ENCODE measurements at regions not wholly inside any gene's neighbourhood (a gene's known extent, or its start where the extent isn't known, plus 50 kb on each side); places are given as distances from the start of the nearest gene placed in this dataset.

- no peak overlapping the region for H3K27ac ChIP-seq
- DNase-seq (no peak), ATAC-seq (no peak)
- TF ChIP-seq POLR2A (IDR thresholded peaks at IDR 0.05) (no peak), CTCF (IDR thresholded peaks at IDR 0.05) (no peak)
- H3K27me3 ChIP-seq = peaks cover 0 to 27% (median 0%) of the 10 kb centered on the region in 9 donors
- WGBS, 4 donors = 68 to 82% (median 79%) methylated on average over 7 of the region's 7 CpGs
- H3K36me3 ChIP-seq = no peaks in the 10 kb centered on the region
- no peaks in the 10 kb centered on the region for H3K4me1 ChIP-seq
- no peak overlapping the region for H3K4me3 ChIP-seq
- intact Hi-C loops (cut with DNase I) = no loop called here
- H3K9me3 ChIP-seq = no peaks in the 10 kb centered on the region
These were observed 120.8 kb upstream of the CDCA7L start for GRCh38 chr7:22066522-22066921.

GRCh38 chr7:22064816-22065215 is 119.1 kb upstream of the CDCA7L start:
- Histone ChIP-seq H3K4me1 (no peaks in the 10 kb centered on the region), H3K9me3 (no peaks in the 10 kb centered on the region), H3K27me3 (peaks cover 0 to 27% (median 0%) of the 10 kb centered on the region in 9 donors), H3K27ac (no peak overlapping the region), H3K4me3 (no peak overlapping the region), H3K36me3 (no peaks in the 10 kb centered on the region)
- no peak for TF ChIP-seq CTCF (IDR thresholded peaks at IDR 0.05)
- TF ChIP-seq POLR2A (IDR thresholded peaks at IDR 0.05) = no peak
- WGBS, 4 donors = 71 to 78% (median 76%) methylated on average over 2 of the region's 2 CpGs
- ATAC-seq = no peak
- intact Hi-C loops (cut with DNase I) = no loop called here
- no peak for DNase-seq

GRCh38 chr7:22061775-22062174 is 116.1 kb upstream of the CDCA7L start:
- peaks cover 0 to 24% (median 0%) of the 10 kb centered on the region in 9 donors for H3K27me3 ChIP-seq
- 78 to 85% (median 82%) methylated on average over 2 of the region's 2 CpGs for WGBS, 4 donors
- TF ChIP-seq POLR2A (IDR thresholded peaks at IDR 0.05) (no peak), CTCF (IDR thresholded peaks at IDR 0.05) (no peak)
- no peaks in the 10 kb centered on the region for H3K9me3 ChIP-seq
- no peaks in the 10 kb centered on the region for H3K4me1 ChIP-seq
- DNase-seq (no peak), ATAC-seq (no peak)
- no peak overlapping the region for H3K27ac ChIP-seq
- intact Hi-C loops (cut with DNase I) = no loop called here
- H3K4me3 ChIP-seq = no peak overlapping the region
- no peaks in the 10 kb centered on the region for H3K36me3 ChIP-seq

- Histone ChIP-seq H3K27ac (no peak overlapping the region), H3K36me3 (no peaks in the 10 kb centered on the region), H3K9me3 (no peaks in the 10 kb centered on the region), H3K27me3 (peaks cover 0 to 27% (median 0%) of the 10 kb centered on the region in 9 donors), H3K4me3 (no peak overlapping the region), H3K4me1 (no peaks in the 10 kb centered on the region)
- ATAC-seq = no peak
- DNase-seq = no peak
- 76 to 81% (median 80%) methylated on average over 3 of the region's 3 CpGs for WGBS, 4 donors
- TF ChIP-seq CTCF (IDR thresholded peaks at IDR 0.05) (no peak), POLR2A (IDR thresholded peaks at IDR 0.05) (no peak)
- intact Hi-C loops (cut with DNase I) = no loop called here
These were observed 115.2 kb upstream of the CDCA7L start for GRCh38 chr7:22060863-22061262.

Data from heart left ventricle (tissue), 16 donors.